HEK293 (cell line): ENCODE measurements at regions not wholly inside any gene's neighbourhood (a gene's known extent, or its start where the extent isn't known, plus 50 kb on each side); places are given as distances from the start of the nearest gene placed in this dataset.

Experiments used
- CTCF ChIA-PET: fragments of 350-600 bp; formaldehyde crosslinking; extraction: SDS; loops from one replicate; lab custom pipeline; 2021; ENCODE audit warnings: antibody characterized with exemption; lab: Yijun Ruan, JAX
- POLR2A ChIA-PET: fragments of 300-600 bp; formaldehyde crosslinking; extraction: SDS; loops from one replicate; lab custom pipeline; 2020; ENCODE audit warnings: antibody characterized with exemption, inconsistent platforms; lab: Yijun Ruan, JAX
- H3K27ac ChIP-seq: fragments of 200-500 bp; sonication (Bioruptor generic); 2 replicates; pipeline ENCODE4 v1.5.1; 2014; ENCODE audit warnings: low read depth, low read length, control low read depth, inconsistent platforms; ENCODE audit errors: extremely low read depth
- H3K36me3 ChIP-seq, 2 experiments: fragments of 200-500 bp in 1 of 2; sonication (Bioruptor generic) in 1 of 2; 1 replicate in 1 of 2; 2 replicates in 1 of 2; pipeline ENCODE4 v1.5.1; 2014 to 2017; ENCODE audit warnings: inconsistent platforms in 2 of 2, low read length in 2 of 2; ENCODE audit not compliant: control insufficient read depth in 2 of 2, insufficient read depth in 1 of 2
- H3K4me1 ChIP-seq: fragments of 200-500 bp; sonication (Bioruptor generic); 2 replicates; pipeline ENCODE4 v1.5.1; 2014; ENCODE audit warnings: mild to moderate bottlenecking, low read length, inconsistent platforms; ENCODE audit not compliant: control insufficient read depth, insufficient read depth
- H3K4me3 ChIP-seq: 2 replicates; pipeline ENCODE4 v1.5.1; 2011; ENCODE audit warnings: low read depth, mild to moderate bottlenecking, control low read depth, low read length, moderate library complexity
- H3K9me3 ChIP-seq: fragments of 200-500 bp; sonication (Bioruptor generic); 2 replicates; pipeline ENCODE4 v1.5.1; 2014; ENCODE audit warnings: low read depth, low read length, inconsistent platforms; ENCODE audit not compliant: control insufficient read depth, insufficient read depth
- AEBP2 ChIP-seq: fragments of 450-650 bp; formaldehyde crosslinking; IDR thresholded peaks from 2 replicates; pipeline ENCODE4 v1.5.1; 2016; ENCODE audit warnings: missing biosample characterization, missing genetic modification characterization, borderline replicate concordance
- ATF2 ChIP-seq: fragments of 450-650 bp; formaldehyde crosslinking; IDR thresholded peaks from 2 replicates; pipeline ENCODE4 v1.5.1; 2016; ENCODE audit warnings: missing biosample characterization, missing genetic modification characterization, low read depth
- GLI4 ChIP-seq: fragments of 450-650 bp; formaldehyde crosslinking; IDR thresholded peaks from 2 replicates; pipeline ENCODE4 v1.5.1; 2016; ENCODE audit warnings: missing biosample characterization, missing genetic modification characterization
- HOXD13 ChIP-seq: sonication (generic); formaldehyde crosslinking; IDR thresholded peaks from 2 replicates; pipeline ENCODE4 v1.8.0; 2022; ENCODE audit warnings: missing genetic modification reagents, borderline replicate concordance
- OSR2 ChIP-seq: fragments of 450-650 bp; formaldehyde crosslinking; IDR thresholded peaks from 2 replicates; pipeline ENCODE4 v1.5.1; 2016; ENCODE audit warnings: missing biosample characterization, missing genetic modification characterization
- PATZ1 ChIP-seq: fragments of 450-650 bp; formaldehyde crosslinking; IDR thresholded peaks from 2 replicates; pipeline ENCODE4 v1.5.1; 2016; ENCODE audit warnings: missing biosample characterization, missing genetic modification characterization
- TCF7L2 ChIP-seq: IDR thresholded peaks from 2 replicates; pipeline ENCODE4 v1.6.1; 2011; ENCODE audit warnings: low read depth, mild to moderate bottlenecking, inconsistent platforms, low read length, moderate library complexity, borderline replicate concordance
- ZBTB8A ChIP-seq: fragments of 450-650 bp; formaldehyde crosslinking; IDR thresholded peaks from 2 replicates; pipeline ENCODE4 v1.5.1; 2016; ENCODE audit warnings: missing biosample characterization, missing genetic modification characterization
- ZNF155 ChIP-seq: fragments of 450-650 bp; formaldehyde crosslinking; IDR thresholded peaks from 2 replicates; pipeline ENCODE4 v1.5.1; 2016; ENCODE audit warnings: missing biosample characterization, missing genetic modification characterization
- ZNF157 ChIP-seq: fragments of 450-650 bp; formaldehyde crosslinking; IDR thresholded peaks from 2 replicates; pipeline ENCODE4 v1.5.1; 2016; ENCODE audit warnings: missing biosample characterization, missing genetic modification characterization
- ZNF529 ChIP-seq: fragments of 450-650 bp; formaldehyde crosslinking; IDR thresholded peaks from 2 replicates; pipeline ENCODE4 v1.5.1; 2017; ENCODE audit warnings: missing genetic modification characterization, missing biosample characterization; ENCODE audit not compliant: insufficient replicate concordance
- ZNF610 ChIP-seq: fragments of 450-650 bp; formaldehyde crosslinking; IDR thresholded peaks from 2 replicates; pipeline ENCODE4 v1.5.1; 2016; ENCODE audit warnings: missing biosample characterization, missing genetic modification characterization, borderline replicate concordance
- ZNF624 ChIP-seq: fragments of 450-650 bp; formaldehyde crosslinking; IDR thresholded peaks from 2 replicates; pipeline ENCODE4 v1.5.1; 2017; ENCODE audit warnings: missing biosample characterization, missing genetic modification characterization
- ZNF660 ChIP-seq: fragments of 450-650 bp; IDR thresholded peaks from 2 replicates; pipeline ENCODE4 v1.5.1; 2018; ENCODE audit warnings: missing biosample characterization, mild to moderate bottlenecking, missing genetic modification characterization
- ZNF664 ChIP-seq: fragments of 450-650 bp; formaldehyde crosslinking; IDR thresholded peaks from 2 replicates; pipeline ENCODE4 v1.5.1; 2016; ENCODE audit warnings: missing biosample characterization, missing genetic modification characterization
- ZNF670 ChIP-seq: fragments of 450-650 bp; formaldehyde crosslinking; IDR thresholded peaks from 2 replicates; pipeline ENCODE4 v1.5.1; 2016; ENCODE audit warnings: missing biosample characterization, missing genetic modification characterization, low read depth
- ZSCAN18 ChIP-seq: fragments of 450-650 bp; formaldehyde crosslinking; IDR thresholded peaks from 2 replicates; pipeline ENCODE4 v1.5.1; 2016; ENCODE audit warnings: missing biosample characterization, missing genetic modification characterization
- ZSCAN23 ChIP-seq: fragments of 450-650 bp; formaldehyde crosslinking; IDR thresholded peaks from 2 replicates; pipeline ENCODE4 v1.5.1; 2016; ENCODE audit warnings: missing biosample characterization, missing genetic modification characterization
- ZSCAN30 ChIP-seq: fragments of 450-650 bp; IDR thresholded peaks from 2 replicates; pipeline ENCODE4 v1.5.1; 2018; ENCODE audit warnings: missing biosample characterization, mild to moderate bottlenecking, missing genetic modification characterization, moderate library complexity

- Histone ChIP-seq H3K36me3 (no peaks in the 10 kb centered on the region), H3K4me3 (no peak overlapping the region), H3K9me3 (no peaks in the 10 kb centered on the region), H3K4me1 (peaks cover 4% of the 10 kb centered on the region; the same call in 1 of the 2 replicates), H3K27ac (no peak overlapping the region)
- POLR2A ChIA-PET = no interaction called here
- CTCF ChIA-PET = interaction anchor here (0.5 to 0.6 kb wide), 3 partner anchors 29 to 423 kb away, joined by 3 to 5 read pairs (median 3); no protein-coding TSS in a partner anchor
- TF ChIP-seq ZNF624 (no peak), ZNF664 (no peak), ZSCAN30 (tag by site-specific recombination) (no peak), ATF2 (tag by site-specific recombination) (peak; percentile 68), ZBTB8A (tag by site-specific recombination) (no peak)
These were observed 301.8 kb downstream of the TLE1 start for GRCh38 chr9:81387360-81388106.

- POLR2A ChIA-PET = no interaction called here
- H3K4me3 ChIP-seq = no peak overlapping the region
- H3K27ac ChIP-seq = no peak overlapping the region
- TF ChIP-seq ZNF529 (tag by site-specific recombination) (no peak), OSR2 (tag by site-specific recombination) (no peak), ZSCAN23 (no peak), AEBP2 (tag by site-specific recombination) (no peak), ZNF660 (tag by site-specific recombination) (no peak), ZNF670 (tag by site-specific recombination) (no peak), ZNF610 (no peak), PATZ1 (no peak), ZNF155 (no peak), TCF7L2 (no peak), ZNF157 (no peak), GLI4 (no peak), ZSCAN18 (tag by site-specific recombination) (no peak), HOXD13 (CRISPR knock-in tag) (no peak)
- no peaks in the 10 kb centered on the region for H3K36me3 ChIP-seq
- H3K9me3 ChIP-seq = no peaks in the 10 kb centered on the region
- 0 out of 2 replicates have a peak, but pooled peaks cover 8% of the 10 kb centered on the region for H3K4me1 ChIP-seq
- CTCF ChIA-PET = no interaction called here
These were observed 304.4 kb downstream of the TLE1 start for GRCh38 chr9:81384911-81385310.
